A549 (cell line): ENCODE measurements at regions not wholly inside any gene's neighbourhood (a gene's known extent, or its start where the extent isn't known, plus 50 kb on each side); places are given as distances from the start of the nearest gene placed in this dataset.

Experiments
- ATAC-seq, 2 experiments: fragments of 200-7000 bp in 1 of 2; fragments of >200 bp in 1 of 2; cut with Nextera tagmentation in 1 of 2; cut with Tn5 transposase in 1 of 2; 3 replicates each; pipeline versions ENCODE4 v1.8.0 to v1.9.1; 2018 to 2020; ENCODE audit warnings: mild to moderate bottlenecking in 1 of 2, moderate library complexity in 1 of 2
- CTCF ChIA-PET: fragments of 300-600 bp; sonication (Branson Sonifier 250); formaldehyde crosslinking; extraction: SDS; loops from one replicate; lab custom pipeline; 2021; ENCODE audit warnings: antibody characterized with exemption, inconsistent platforms; lab: Yijun Ruan, JAX
- POLR2A ChIA-PET: fragments of 350-600 bp; formaldehyde crosslinking; extraction: SDS; loops from one replicate; lab custom pipeline; 2021; ENCODE audit warnings: antibody characterized with exemption, inconsistent platforms; lab: Yijun Ruan, JAX
- DNase-seq, 2 experiments: peaks; one replicate each; pipeline versions ENCODE4 v3.0.0 to v3.0.0-alpha.2; 2011 to 2016; ENCODE audit warnings: low read depth in 1 of 2, low spot score in 1 of 2
- FAIRE-seq: peaks from 2 replicates; lab custom pipeline; 2011; peaks lifted over from hg19 to GRCh38; lab: Jason Lieb, UNC
- H3K27ac ChIP-seq, 2 experiments: fragments of >200 bp; sonication (Bioruptor Twin); formaldehyde crosslinking; 3 replicates each; pipeline ENCODE4 v1.5.1; 2016 to 2017
- H3K4me1 ChIP-seq: fragments of >200 bp; sonication (Bioruptor Twin); formaldehyde crosslinking; 3 replicates; pipeline ENCODE4 v1.6.1; 2016
- H3K4me2 ChIP-seq: fragments of >200 bp; sonication (Bioruptor Twin); formaldehyde crosslinking; 3 replicates; pipeline ENCODE4 v1.6.1; 2016
- H3K4me3 ChIP-seq: fragments of >200 bp; sonication (Bioruptor Twin); formaldehyde crosslinking; 3 replicates; pipeline ENCODE4 v1.5.1; 2016
- H3K9me3 ChIP-seq: fragments of >200 bp; sonication (Bioruptor Twin); formaldehyde crosslinking; 3 replicates; pipeline ENCODE4 v1.6.1; 2016
- ATOH8 ChIP-seq: fragments of 250-450 bp; sonication (Bioruptor Pico); IDR thresholded peaks from 2 replicates; pipeline ENCODE4 v1.5.0; 2020; ENCODE audit warnings: low read depth, mild to moderate bottlenecking, moderate library complexity
- CBX2 ChIP-seq: fragments of 200-600 bp; sonication (generic); IDR thresholded peaks from 2 replicates; pipeline ENCODE4 v1.6.1; 2016; ENCODE audit warnings: low read depth, mild to moderate bottlenecking, borderline replicate concordance
- CBX8 ChIP-seq: fragments of 200-600 bp; sonication (generic); IDR thresholded peaks from 2 replicates; pipeline ENCODE4 v1.6.1; 2016
- CEBPB ChIP-seq, 2 experiments: fragments of >200 bp in 1 of 2; sonication (Bioruptor Twin) in 1 of 2; formaldehyde crosslinking in 1 of 2; IDR thresholded peaks; 2 replicates each; pipeline ENCODE4 v1.6.1; 2012 to 2016
- CHD4 ChIP-seq: fragments of 200-600 bp; sonication (generic); IDR thresholded peaks from 2 replicates; pipeline ENCODE4 v1.6.1; 2016; ENCODE audit warnings: antibody characterized with exemption, mild to moderate bottlenecking, borderline replicate concordance
- ELK1 ChIP-seq: fragments of 150-350 bp; IDR thresholded peaks from 2 replicates; pipeline ENCODE4 v1.6.1; 2014; ENCODE audit warnings: low read depth, mild to moderate bottlenecking, low read length
- ESRRA ChIP-seq: fragments of 150-350 bp; IDR thresholded peaks from 2 replicates; pipeline ENCODE4 v1.6.1; 2014; ENCODE audit warnings: mild to moderate bottlenecking, low read length, borderline replicate concordance
- FOXS1 ChIP-seq: fragments of 250-450 bp; sonication (Bioruptor Pico); IDR thresholded peaks from 2 replicates; pipeline ENCODE4 v1.5.0; 2020; ENCODE audit warnings: mild to moderate bottlenecking, moderate library complexity
- GATA3 ChIP-seq: IDR thresholded peaks from 2 replicates; pipeline ENCODE4 v1.6.1; 2012; ENCODE audit warnings: borderline replicate concordance
- HOXB13 ChIP-seq: fragments of 250-450 bp; sonication (Bioruptor Pico); IDR thresholded peaks from 2 replicates; pipeline ENCODE4 v1.5.0; 2020; ENCODE audit warnings: low read depth, mild to moderate bottlenecking, moderate library complexity
- MAFK ChIP-seq: fragments of 450-650 bp; IDR thresholded peaks from 2 replicates; pipeline ENCODE4 v1.6.1; 2014; ENCODE audit not compliant: partially characterized antibody
- MAZ ChIP-seq: fragments of 150-350 bp; IDR thresholded peaks from 2 replicates; pipeline ENCODE4 v1.6.1; 2014; ENCODE audit warnings: antibody characterized with exemption, low read depth, low read length, borderline replicate concordance
- NPAS2 ChIP-seq: fragments of 250-450 bp; sonication (Bioruptor Pico); IDR thresholded peaks from 2 replicates; pipeline ENCODE4 v1.8.0; 2022; ENCODE audit warnings: mild to moderate bottlenecking, moderate library complexity, borderline replicate concordance
- NR3C1 ChIP-seq: fragments of >200 bp; sonication (Bioruptor Twin); formaldehyde crosslinking; IDR thresholded peaks from 3 replicates; pipeline ENCODE4 v1.6.1; 2017
- PHF8 ChIP-seq: fragments of 200-600 bp; sonication (generic); IDR thresholded peaks from 2 replicates; pipeline ENCODE4 v1.6.1; 2016; ENCODE audit warnings: low read depth, mild to moderate bottlenecking, antibody characterized with exemption, moderate library complexity, borderline replicate concordance
- RAD21 ChIP-seq, 2 experiments: fragments of >200 bp in 1 of 2; sonication (Bioruptor Twin) in 1 of 2; formaldehyde crosslinking in 1 of 2; IDR thresholded peaks in 1 of 2; conservative IDR thresholded peaks in 1 of 2; 2 replicates in 1 of 2; 3 replicates in 1 of 2; pipeline ENCODE4 v1.6.1; 2012 to 2018; ENCODE audit warnings: inconsistent platforms in 1 of 2
- RARB ChIP-seq: fragments of 250-450 bp; sonication (Bioruptor Pico); IDR thresholded peaks from 2 replicates; pipeline ENCODE4 v1.8.0; 2021; ENCODE audit warnings: mild to moderate bottlenecking, moderate library complexity
- RFX5 ChIP-seq: fragments of 450-650 bp; IDR thresholded peaks from 2 replicates; pipeline ENCODE4 v1.7.1; 2014; ENCODE audit warnings: antibody characterized with exemption, mild to moderate bottlenecking, moderate library complexity
- SMC3 ChIP-seq: fragments of >200 bp; sonication (Bioruptor Twin); formaldehyde crosslinking; IDR thresholded peaks from 3 replicates; pipeline ENCODE4 v1.6.1; 2018; ENCODE audit warnings: inconsistent platforms
- TFCP2L1 ChIP-seq: fragments of 250-450 bp; sonication (Bioruptor Pico); IDR thresholded peaks from 2 replicates; pipeline ENCODE4 v1.5.0; 2021; ENCODE audit warnings: mild to moderate bottlenecking
- TP53 ChIP-seq: fragments of 250-450 bp; sonication (Bioruptor Pico); IDR thresholded peaks from 2 replicates; pipeline ENCODE4 v1.5.0; 2021; ENCODE audit warnings: mild to moderate bottlenecking, moderate library complexity
- ZFP36 ChIP-seq: fragments of 450-650 bp; IDR thresholded peaks from 2 replicates; pipeline ENCODE4 v1.6.1; 2014; ENCODE audit warnings: borderline replicate concordance; ENCODE audit not compliant: partially characterized antibody
- ZNF302 ChIP-seq: fragments of 250-450 bp; sonication (Bioruptor Pico); IDR thresholded peaks from 2 replicates; pipeline ENCODE4 v1.9.0; 2021; ENCODE audit warnings: inconsistent platforms, mild to moderate bottlenecking, moderate library complexity
- WGBS: methylation state at CpG from one replicate; pipeline ENCODE4 v1.1.6; 2017; ENCODE audit errors: missing lambda C conversion rate; 5-methylcytosine and 5-hydroxymethylcytosine counted together
- TF ChIP-seq, protein P1 (sequence below): fragments of >200 bp; sonication (Bioruptor Twin); formaldehyde crosslinking; IDR thresholded peaks from 3 replicates; pipeline ENCODE4 v1.5.1; 2016
- TF ChIP-seq, protein P2 (sequence below): fragments of 200-600 bp; sonication (generic); IDR thresholded peaks from 2 replicates; pipeline ENCODE4 v1.6.1; 2016; ENCODE audit warnings: antibody characterized with exemption, mild to moderate bottlenecking, moderate library complexity

GRCh38 chr7:13179011-13179582 is 491.7 kb downstream of the ARL4A start:
- no peaks in the 10 kb centered on the region for H3K9me3 ChIP-seq
- ATAC-seq = peak; percentile 47 to 58; a peak in 3 of 6 replicates
- no peak overlapping the region for H3K4me3 ChIP-seq
- TF ChIP-seq, protein P1, sequence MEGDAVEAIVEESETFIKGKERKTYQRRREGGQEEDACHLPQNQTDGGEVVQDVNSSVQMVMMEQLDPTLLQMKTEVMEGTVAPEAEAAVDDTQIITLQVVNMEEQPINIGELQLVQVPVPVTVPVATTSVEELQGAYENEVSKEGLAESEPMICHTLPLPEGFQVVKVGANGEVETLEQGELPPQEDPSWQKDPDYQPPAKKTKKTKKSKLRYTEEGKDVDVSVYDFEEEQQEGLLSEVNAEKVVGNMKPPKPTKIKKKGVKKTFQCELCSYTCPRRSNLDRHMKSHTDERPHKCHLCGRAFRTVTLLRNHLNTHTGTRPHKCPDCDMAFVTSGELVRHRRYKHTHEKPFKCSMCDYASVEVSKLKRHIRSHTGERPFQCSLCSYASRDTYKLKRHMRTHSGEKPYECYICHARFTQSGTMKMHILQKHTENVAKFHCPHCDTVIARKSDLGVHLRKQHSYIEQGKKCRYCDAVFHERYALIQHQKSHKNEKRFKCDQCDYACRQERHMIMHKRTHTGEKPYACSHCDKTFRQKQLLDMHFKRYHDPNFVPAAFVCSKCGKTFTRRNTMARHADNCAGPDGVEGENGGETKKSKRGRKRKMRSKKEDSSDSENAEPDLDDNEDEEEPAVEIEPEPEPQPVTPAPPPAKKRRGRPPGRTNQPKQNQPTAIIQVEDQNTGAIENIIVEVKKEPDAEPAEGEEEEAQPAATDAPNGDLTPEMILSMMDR = peak; percentile 30; the same call in 2 of the 3 replicates
- TF ChIP-seq SMC3 (peak; percentile 47), CBX2 (no peak), RAD21 (conservative IDR thresholded peaks at IDR 0.05 in 1 of 2, IDR thresholded peaks at IDR 0.05 in 1 of 2) (peak; percentile 51 to 54; a peak in 4 of 5 replicates), GATA3 (no peak), CHD4 (no peak)
- no peak for FAIRE-seq
- no peak overlapping the region for H3K4me2 ChIP-seq
- ChIA-PET POLR2A (no interaction called here), CTCF (interaction anchor here (0.6 to 3.1 kb wide), 2 partner anchors 296 to 493 kb away, joined by 3 to 17 read pairs; partner anchors contain the start of gene ARL4A)
- peak in 1 of 2 experiments; percentile 18 for DNase-seq
- WGBS = 58% methylated on average over 5 of the region's 5 CpGs
- H3K4me1 ChIP-seq = peaks cover 24% of the 10 kb centered on the region
- no peak overlapping the region for H3K27ac ChIP-seq

- no peak for ATAC-seq
- TF ChIP-seq MAZ (no peak), RFX5 (no peak), NR3C1 (no peak), SMC3 (no peak)
- TF ChIP-seq, protein P2, sequence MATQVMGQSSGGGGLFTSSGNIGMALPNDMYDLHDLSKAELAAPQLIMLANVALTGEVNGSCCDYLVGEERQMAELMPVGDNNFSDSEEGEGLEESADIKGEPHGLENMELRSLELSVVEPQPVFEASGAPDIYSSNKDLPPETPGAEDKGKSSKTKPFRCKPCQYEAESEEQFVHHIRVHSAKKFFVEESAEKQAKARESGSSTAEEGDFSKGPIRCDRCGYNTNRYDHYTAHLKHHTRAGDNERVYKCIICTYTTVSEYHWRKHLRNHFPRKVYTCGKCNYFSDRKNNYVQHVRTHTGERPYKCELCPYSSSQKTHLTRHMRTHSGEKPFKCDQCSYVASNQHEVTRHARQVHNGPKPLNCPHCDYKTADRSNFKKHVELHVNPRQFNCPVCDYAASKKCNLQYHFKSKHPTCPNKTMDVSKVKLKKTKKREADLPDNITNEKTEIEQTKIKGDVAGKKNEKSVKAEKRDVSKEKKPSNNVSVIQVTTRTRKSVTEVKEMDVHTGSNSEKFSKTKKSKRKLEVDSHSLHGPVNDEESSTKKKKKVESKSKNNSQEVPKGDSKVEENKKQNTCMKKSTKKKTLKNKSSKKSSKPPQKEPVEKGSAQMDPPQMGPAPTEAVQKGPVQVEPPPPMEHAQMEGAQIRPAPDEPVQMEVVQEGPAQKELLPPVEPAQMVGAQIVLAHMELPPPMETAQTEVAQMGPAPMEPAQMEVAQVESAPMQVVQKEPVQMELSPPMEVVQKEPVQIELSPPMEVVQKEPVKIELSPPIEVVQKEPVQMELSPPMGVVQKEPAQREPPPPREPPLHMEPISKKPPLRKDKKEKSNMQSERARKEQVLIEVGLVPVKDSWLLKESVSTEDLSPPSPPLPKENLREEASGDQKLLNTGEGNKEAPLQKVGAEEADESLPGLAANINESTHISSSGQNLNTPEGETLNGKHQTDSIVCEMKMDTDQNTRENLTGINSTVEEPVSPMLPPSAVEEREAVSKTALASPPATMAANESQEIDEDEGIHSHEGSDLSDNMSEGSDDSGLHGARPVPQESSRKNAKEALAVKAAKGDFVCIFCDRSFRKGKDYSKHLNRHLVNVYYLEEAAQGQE = no peak
These were observed 492.5 kb downstream of the ARL4A start for GRCh38 chr7:13179775-13180523.

GRCh38 chr7:13181216-13181615 is 493.8 kb downstream of the ARL4A start:
- H3K27ac ChIP-seq = no peak overlapping the region
- H3K9me3 ChIP-seq = no peaks in the 10 kb centered on the region
- DNase-seq (peak in 1 of 2 experiments; percentile 2), ATAC-seq (no peak), FAIRE-seq (no peak)
- ChIA-PET POLR2A (no interaction called here), CTCF (interaction anchor here (1.7 to 3.1 kb wide), 2 partner anchors 495 to 497 kb away, joined by 4 to 17 read pairs; partner anchors contain the start of gene ARL4A)
- H3K4me1 ChIP-seq = peaks cover 18% of the 10 kb centered on the region
- no peak overlapping the region for H3K4me3 ChIP-seq
- WGBS = 57% methylated on average over 3 of the region's 3 CpGs
- H3K4me2 ChIP-seq = peak overlapping the region; percentile 47
- TF ChIP-seq ATOH8 (no peak), ELK1 (no peak), MAFK (no peak), CEBPB (IDR thresholded peaks at IDR 0.05) (no peak), TFCP2L1 (CRISPR knock-in tag) (no peak), HOXB13 (CRISPR knock-in tag) (no peak), CBX8 (no peak), TP53 (CRISPR knock-in tag) (no peak), PHF8 (no peak), ZNF302 (CRISPR knock-in tag) (no peak), ZFP36 (no peak), NPAS2 (CRISPR knock-in tag) (no peak), FOXS1 (no peak), RARB (no peak), ESRRA (no peak)

More at GRCh38 chr7:13179775-13180523, 492.5 kb downstream of the ARL4A start:
- no peak overlapping the region for H3K4me2 ChIP-seq
- H3K4me1 ChIP-seq = peaks cover 20% of the 10 kb centered on the region
- H3K9me3 ChIP-seq = no peaks in the 10 kb centered on the region
- no peak overlapping the region for H3K27ac ChIP-seq
- H3K4me3 ChIP-seq = no peak overlapping the region
- CTCF ChIA-PET = interaction anchor here (0.6 to 3.1 kb wide), 2 partner anchors 297 to 493 kb away, joined by 3 to 17 read pairs; partner anchors contain the start of gene ARL4A
- WGBS = 74% methylated on average over 5 of the region's 5 CpGs
- POLR2A ChIA-PET = no interaction called here
- DNase-seq (no peak), FAIRE-seq (no peak)
